ENCODE measurements at regions not wholly inside any gene's neighbourhood (a gene's known extent, or its start where the extent isn't known, plus 50 kb on each side); places are given as distances from the start of the nearest gene placed in this dataset.

DNA sequence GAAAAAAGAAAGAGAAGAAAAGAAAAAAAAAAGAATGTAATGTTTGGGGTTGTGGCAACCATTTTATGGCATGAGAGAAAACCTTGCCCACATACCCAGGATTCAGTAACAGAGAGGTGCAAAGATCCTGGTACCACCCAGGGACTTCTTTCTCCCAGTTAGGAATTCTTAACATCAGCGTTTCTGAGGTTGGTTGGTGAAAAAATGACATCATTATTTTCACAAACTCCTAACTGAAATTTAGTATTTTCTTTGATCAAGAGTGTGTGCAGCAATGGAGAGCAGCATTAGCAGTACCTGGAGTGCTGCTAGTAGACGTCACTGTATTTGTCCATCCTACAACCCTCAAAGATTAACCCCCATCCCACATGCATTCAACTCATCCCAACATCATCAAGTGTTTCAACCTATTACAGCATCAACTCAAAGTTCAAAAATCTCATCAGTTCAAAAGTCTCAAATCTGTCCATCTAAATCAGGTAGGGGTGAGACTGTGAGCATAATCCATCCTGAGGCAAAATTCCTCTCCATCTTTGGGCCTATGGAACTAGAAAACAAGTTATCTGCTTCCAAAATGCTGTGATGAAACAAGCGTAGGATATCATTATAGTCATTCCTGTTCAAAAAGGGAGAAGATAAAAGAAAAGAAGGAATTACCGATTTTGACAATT lies 60.1 kb upstream of the MSX2 start:
- no peak for DNase-seq

DNA sequence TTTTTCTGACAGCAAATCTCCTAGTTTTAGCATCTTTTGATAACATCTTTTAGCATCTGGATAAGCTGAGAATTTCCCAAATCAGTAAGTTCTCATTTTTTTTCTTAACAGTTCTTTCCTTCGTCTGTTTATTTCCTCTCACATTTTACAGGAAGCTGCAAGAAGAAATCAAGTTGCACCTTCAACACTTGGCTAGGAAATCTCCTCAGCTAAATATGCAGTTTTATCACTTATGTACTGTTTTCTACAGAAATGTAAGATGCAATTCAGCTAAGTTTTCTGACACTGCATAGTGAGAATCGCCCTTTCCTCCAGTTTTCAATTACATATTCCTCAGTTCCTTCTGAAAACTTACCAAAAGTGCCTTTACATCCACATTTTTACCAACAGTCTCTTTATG lies 59.0 kb upstream of the MSX2 start:
- no peak for DNase-seq

DNA sequence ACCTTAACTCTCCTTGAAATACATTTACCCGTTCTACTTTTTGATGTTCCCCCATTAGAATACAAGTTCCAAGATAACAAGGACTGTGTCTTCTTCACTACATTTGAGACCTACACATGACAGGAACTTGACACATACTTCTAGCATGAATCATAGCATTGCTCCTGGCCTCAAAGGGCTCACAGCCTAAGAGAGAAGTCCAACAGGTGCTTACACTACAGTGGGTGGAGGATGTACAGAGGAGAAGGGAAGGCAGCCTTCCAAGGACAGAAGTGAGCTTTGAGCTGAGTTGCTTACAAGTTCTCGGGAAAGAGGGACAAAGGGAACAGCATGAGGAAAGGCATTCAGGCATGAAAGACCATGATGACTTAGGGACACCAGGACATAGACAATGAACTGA lies 56.9 kb upstream of the MSX2 start:
- DNase-seq = no peak

DNA sequence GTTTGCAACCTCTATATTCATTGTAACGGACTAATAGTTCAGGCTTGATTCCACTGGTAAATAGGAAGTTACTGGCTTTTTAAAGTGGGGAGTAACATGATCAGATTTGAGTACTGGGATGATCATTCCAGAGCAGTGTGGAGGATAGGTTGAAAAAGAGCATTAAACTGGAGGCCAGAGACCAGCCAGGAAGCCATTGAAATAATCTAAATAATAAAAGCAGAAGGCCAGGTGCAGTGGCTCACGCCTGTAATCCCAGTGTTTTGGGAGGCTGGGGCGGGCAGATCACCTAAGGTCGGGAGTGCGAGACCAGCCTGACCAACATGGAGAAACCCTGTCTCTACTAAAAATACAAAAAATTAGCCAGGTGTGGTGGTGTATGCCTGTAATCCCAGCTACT lies 56.0 kb upstream of the MSX2 start:
- no peak for DNase-seq
